ENCODE measurements at regions not wholly inside any gene's neighbourhood (a gene's known extent, or its start where the extent isn't known, plus 50 kb on each side); places are given as distances from the start of the nearest gene placed in this dataset.

DNA sequence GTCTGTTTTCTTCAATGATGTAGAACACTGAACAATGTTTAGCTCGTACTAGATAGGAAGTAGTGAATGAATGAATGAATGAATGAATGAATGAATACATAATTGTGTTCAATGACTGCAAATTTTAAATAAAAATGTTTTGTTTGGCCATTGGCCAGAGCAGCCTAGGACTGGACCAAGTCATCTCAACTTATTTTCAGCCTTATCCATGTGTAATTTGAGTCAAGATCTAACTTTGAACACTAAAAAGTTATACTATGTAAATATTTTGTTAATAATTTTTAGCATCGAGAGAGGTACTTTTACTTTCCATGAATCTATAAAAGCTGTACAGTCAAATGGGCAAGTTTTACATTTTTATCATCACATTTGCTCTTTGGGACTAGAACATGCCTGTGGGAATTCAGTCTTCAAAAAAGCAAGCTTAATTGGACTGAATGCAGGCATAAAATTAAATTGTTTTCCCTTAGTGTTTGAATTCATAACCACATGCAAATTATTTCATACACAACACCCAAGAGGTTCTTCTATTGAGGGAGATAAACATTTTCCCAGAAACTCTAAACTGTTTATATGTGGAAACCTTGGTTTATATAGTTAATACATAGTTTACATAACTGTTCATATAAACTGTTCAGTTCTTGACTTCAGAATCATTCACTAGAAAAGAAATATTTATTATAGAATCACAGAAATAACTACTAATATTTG lies 222.1 kb upstream of the ANO3 start:
- H3K27me3 Mint-ChIP-seq, result no peaks in the 10 kb centered on the region
- H3K36me3 Mint-ChIP-seq (ENCODE audit: low read depth), result no peaks in the 10 kb centered on the region
- intact Hi-C loops (cut with micrococcal nuclease), result loop anchor here (5.0 kb wide), 1 partner anchor 52 kb away; no protein-coding TSS in a partner anchor
- H3K27ac Mint-ChIP-seq, result no peak overlapping the region
- H3K9me3 Mint-ChIP-seq, result peaks cover 9% of the 10 kb centered on the region
- no peak overlapping the region for H3K4me3 Mint-ChIP-seq
- no peaks in the 10 kb centered on the region for H3K4me1 Mint-ChIP-seq (ENCODE audit: low read depth)

DNA sequence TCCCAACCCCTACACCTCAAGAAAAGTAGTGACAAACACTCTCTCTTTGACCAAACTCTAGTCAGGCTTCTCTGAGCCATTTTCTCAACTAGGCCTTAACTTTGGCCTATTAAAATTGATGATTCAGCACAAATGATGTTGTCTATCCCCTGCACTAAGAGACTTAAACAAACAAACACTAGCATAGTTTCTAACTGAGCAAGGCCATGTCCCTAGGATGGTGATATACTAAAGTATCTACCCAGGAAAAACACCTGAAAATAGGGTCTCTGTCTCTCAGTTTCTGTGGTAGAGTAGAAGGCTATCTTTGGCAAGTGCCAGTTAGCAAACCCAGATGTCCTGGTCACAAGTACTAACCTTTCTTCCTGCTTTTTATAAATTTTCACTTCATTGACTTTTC lies 219.7 kb upstream of the ANO3 start:
- no peaks in the 10 kb centered on the region for H3K36me3 Mint-ChIP-seq (ENCODE audit: low read depth)
- H3K27ac Mint-ChIP-seq, result no peak overlapping the region
- H3K27me3 Mint-ChIP-seq, result no peaks in the 10 kb centered on the region
- intact Hi-C loops (cut with micrococcal nuclease), result loop anchor here (5.0 kb wide), 1 partner anchor 50 kb away; no protein-coding TSS in a partner anchor
- H3K9me3 Mint-ChIP-seq, result peaks cover 17% of the 10 kb centered on the region
- no peaks in the 10 kb centered on the region for H3K4me1 Mint-ChIP-seq (ENCODE audit: low read depth)
- H3K4me3 Mint-ChIP-seq, result no peak overlapping the region

DNA sequence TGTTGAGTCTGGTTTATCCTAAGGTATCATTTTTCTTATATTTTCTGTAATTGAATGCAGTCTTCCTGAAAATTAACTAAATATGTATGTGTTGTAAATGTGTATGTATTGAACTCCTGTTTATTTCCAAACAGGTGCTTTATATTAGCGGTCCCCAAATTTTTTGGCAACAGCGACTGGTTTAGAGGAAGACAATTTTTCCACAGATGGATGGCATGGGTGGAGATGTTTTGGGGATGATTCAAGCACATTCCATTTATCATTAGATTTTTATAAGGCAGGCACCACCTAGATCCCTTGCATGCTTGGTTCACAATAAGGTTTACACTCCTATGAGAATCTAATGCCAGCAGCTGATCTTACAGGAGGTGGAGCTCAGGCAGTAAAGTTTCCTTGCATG lies 210.5 kb upstream of the ANO3 start:
- Mint-ChIP-seq H3K4me1 (ENCODE audit: low read depth) (no peaks in the 10 kb centered on the region), H3K36me3 (ENCODE audit: low read depth) (no peaks in the 10 kb centered on the region), H3K27me3 (no peaks in the 10 kb centered on the region), H3K27ac (no peak overlapping the region), H3K9me3 (peaks cover 2% of the 10 kb centered on the region), H3K4me3 (no peak overlapping the region)
- intact Hi-C loops (cut with micrococcal nuclease), result no loop called here

DNA sequence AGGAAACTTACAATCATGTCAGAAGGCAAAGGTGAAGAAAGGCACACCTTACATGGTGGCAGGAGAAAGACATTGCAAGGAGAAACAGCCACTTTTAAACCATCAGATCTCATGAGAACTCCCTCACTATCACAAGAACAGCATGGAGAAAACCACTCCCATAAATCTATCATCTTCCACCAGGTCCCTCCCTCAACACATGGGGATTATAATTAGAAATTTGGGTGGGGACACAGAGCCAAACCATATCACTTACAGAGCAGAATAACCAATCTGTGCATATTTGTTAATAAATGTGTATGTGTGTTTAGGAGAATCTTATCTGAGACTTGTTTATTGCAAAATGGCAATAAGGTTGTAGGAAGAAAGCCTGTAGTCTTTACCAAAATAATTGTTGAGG lies 205.2 kb upstream of the ANO3 start:
- Mint-ChIP-seq H3K4me1 (ENCODE audit: low read depth) (no peaks in the 10 kb centered on the region), H3K4me3 (no peak overlapping the region), H3K27ac (no peak overlapping the region), H3K27me3 (no peaks in the 10 kb centered on the region), H3K36me3 (ENCODE audit: low read depth) (no peaks in the 10 kb centered on the region), H3K9me3 (no peaks in the 10 kb centered on the region)
- intact Hi-C loops (cut with micrococcal nuclease), result no loop called here

DNA sequence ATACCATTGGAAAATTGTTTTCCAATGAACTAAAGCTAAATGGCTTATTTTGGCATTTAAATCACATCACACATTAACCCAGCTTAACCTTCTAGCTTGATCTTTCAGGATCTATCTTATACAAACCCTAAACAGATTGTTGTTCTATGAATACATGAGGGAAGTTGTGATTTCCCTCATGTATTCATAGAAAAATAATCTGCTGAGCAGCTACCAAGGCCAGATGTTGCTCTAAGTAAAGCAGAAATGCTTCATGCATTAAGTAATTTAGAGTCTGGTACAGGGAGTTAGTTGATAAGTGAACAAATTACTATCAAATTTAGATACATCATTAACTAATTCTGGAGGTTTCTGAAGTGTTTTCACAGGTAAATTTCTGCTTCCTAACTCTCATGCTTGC lies 204.6 kb upstream of the ANO3 start:
- Mint-ChIP-seq H3K36me3 (ENCODE audit: low read depth) (no peaks in the 10 kb centered on the region), H3K4me3 (no peak overlapping the region), H3K9me3 (no peaks in the 10 kb centered on the region), H3K27ac (no peak overlapping the region), H3K4me1 (ENCODE audit: low read depth) (no peaks in the 10 kb centered on the region), H3K27me3 (no peaks in the 10 kb centered on the region)
- intact Hi-C loops (cut with micrococcal nuclease), result no loop called here

DNA sequence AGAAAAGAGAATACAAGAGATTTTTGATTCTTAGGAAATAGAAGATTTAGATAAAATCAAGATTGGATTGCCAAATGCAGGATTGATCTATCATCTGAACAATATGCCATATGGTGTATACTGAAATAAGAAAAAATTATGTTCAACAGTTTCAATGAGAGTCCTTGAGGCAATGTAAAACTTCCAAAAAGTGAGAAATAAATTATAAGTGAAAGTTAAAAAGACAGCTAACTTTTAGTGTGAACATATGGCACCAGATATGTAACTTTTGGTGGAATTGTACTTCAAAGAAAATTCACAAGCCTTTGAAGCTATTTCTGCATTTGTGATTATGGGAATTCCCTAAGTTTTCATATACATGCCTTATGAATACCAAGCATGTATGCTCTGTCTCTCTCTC lies 200.5 kb upstream of the ANO3 start:
- H3K9me3 Mint-ChIP-seq, result no peaks in the 10 kb centered on the region
- H3K4me1 Mint-ChIP-seq (ENCODE audit: low read depth), result no peaks in the 10 kb centered on the region
- no peaks in the 10 kb centered on the region for H3K36me3 Mint-ChIP-seq (ENCODE audit: low read depth)
- H3K4me3 Mint-ChIP-seq, result no peak overlapping the region
- no peaks in the 10 kb centered on the region for H3K27me3 Mint-ChIP-seq
- intact Hi-C loops (cut with micrococcal nuclease), result loop anchor here (10.0 kb wide), 1 partner anchor 57 kb away; no protein-coding TSS in a partner anchor
- no peak overlapping the region for H3K27ac Mint-ChIP-seq

DNA sequence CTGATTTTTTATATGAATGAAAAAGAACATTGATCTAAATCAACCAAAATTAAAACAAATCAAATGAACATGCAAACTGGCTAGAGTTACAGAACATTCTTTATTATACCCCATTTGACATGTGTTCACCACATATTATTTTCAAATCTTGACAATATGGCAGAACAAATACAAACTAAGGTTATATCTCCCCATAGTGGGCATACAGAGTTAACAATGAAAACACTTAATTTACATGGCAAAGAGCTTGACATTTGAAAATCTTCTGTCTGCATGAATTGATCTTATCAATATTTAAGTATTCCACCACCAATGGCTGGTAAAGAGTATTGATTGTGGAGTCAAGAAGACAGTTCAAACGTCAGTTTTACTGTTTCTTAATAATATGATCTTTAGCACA lies 197.9 kb upstream of the ANO3 start:
- intact Hi-C loops (cut with micrococcal nuclease), result loop anchor here (10.0 kb wide), 1 partner anchor 59 kb away; no protein-coding TSS in a partner anchor
- no peaks in the 10 kb centered on the region for H3K9me3 Mint-ChIP-seq

DNA sequence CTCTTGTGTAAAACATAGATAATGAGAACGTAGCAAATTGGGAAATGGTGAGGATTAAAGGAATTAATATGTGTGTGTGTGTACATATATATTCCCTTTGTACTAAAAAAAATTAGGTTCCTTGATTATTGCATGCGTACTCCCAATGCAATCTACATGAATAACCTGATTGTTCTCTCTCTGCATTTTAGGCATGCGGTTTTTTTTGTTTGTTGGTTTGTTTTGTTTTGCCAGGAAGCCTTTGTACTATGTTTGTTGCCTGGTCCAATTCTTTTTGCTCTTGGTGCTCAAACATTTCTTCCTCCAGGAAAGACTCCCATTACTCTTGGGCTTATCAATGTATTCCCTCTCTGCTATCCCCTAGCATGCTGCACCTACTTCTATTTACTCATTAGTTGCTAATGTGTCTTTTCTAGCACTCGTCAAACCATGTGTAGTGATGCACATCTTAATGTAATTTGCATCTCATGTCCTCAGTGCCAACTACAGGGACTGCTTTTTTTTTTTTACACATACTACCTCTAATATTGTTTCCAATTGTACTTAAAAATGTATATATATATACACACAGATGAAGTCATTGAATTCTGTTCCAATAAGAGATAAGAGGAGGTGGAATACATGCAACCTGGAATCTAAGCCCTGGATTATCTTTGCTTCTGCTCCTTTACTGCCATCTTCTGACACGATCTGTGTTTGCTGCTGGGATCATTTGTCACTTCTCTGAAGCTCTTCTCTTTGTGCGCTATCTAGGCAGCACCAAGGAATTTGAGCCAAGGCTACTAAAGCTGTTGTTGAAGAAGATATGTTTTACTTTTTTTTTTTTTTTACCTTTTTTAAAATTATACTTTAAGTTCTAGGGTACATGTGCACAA lies 197.2 kb upstream of the ANO3 start:
- intact Hi-C loops (cut with micrococcal nuclease), result loop anchor here (10.0 kb wide), 1 partner anchor 60 kb away; no protein-coding TSS in a partner anchor

More for the DNA sequence above, 197.9 kb upstream of the ANO3 start:
- Mint-ChIP-seq H3K27me3 (no peaks in the 10 kb centered on the region), H3K4me3 (no peak overlapping the region), H3K36me3 (ENCODE audit: low read depth) (no peaks in the 10 kb centered on the region), H3K27ac (no peak overlapping the region), H3K4me1 (ENCODE audit: low read depth) (no peaks in the 10 kb centered on the region)

DNA sequence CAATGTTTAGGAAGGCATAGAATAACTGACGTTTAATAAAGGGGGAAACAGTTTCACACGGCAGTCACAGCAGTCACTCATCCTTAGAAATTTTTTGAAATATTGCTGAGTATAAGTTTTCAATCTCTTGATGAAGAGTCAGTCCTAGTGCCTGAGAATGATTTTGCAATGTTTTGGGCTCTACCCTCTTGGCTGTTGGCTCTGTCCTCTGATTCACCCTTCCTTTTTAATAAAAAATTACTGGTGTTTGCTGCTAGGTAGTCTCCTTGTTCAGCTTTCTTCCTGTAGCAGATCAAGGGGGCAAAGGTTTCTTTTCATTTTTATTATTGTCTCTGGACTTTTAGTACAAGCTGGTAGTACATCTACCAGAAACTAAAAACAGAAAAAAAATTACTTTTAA lies 194.3 kb upstream of the ANO3 start:
- intact Hi-C loops (cut with micrococcal nuclease), result loop anchor here (10.0 kb wide), 1 partner anchor 63 kb away; no protein-coding TSS in a partner anchor
- no peaks in the 10 kb centered on the region for H3K9me3 Mint-ChIP-seq
- H3K27ac Mint-ChIP-seq, result no peak overlapping the region
- no peak overlapping the region for H3K4me3 Mint-ChIP-seq
- no peaks in the 10 kb centered on the region for H3K4me1 Mint-ChIP-seq (ENCODE audit: low read depth)
- H3K27me3 Mint-ChIP-seq, result no peaks in the 10 kb centered on the region
- H3K36me3 Mint-ChIP-seq (ENCODE audit: low read depth), result no peaks in the 10 kb centered on the region

More for the DNA sequence above, 197.2 kb upstream of the ANO3 start:
- no peaks in the 10 kb centered on the region for H3K27me3 Mint-ChIP-seq
- no peaks in the 10 kb centered on the region for H3K4me1 Mint-ChIP-seq (ENCODE audit: low read depth)
- H3K27ac Mint-ChIP-seq, result no peak overlapping the region
- H3K36me3 Mint-ChIP-seq (ENCODE audit: low read depth), result no peaks in the 10 kb centered on the region
- H3K9me3 Mint-ChIP-seq, result no peaks in the 10 kb centered on the region
- H3K4me3 Mint-ChIP-seq, result no peak overlapping the region

DNA sequence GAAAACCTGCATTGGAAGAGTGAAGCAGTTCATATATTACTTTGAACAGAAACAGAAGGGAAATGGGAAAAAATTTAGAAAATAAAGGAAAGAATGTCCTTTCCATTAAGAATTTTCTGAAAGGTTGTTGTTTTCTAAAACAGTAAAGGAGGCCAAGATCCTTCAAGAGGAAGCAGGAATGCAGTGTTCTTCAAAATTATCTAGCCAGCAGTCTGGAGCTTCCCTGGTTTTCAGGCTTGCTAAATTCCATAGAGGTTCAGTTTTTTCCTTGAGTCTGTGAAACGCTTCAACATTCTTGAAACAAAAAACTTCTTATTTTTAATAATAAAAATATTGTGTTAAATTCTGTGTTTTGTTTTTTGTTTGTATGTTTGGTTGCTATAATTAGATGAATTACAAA lies 189.0 kb upstream of the ANO3 start:
- H3K4me1 Mint-ChIP-seq (ENCODE audit: low read depth), result no peaks in the 10 kb centered on the region
- intact Hi-C loops (cut with micrococcal nuclease), result no loop called here
- no peaks in the 10 kb centered on the region for H3K9me3 Mint-ChIP-seq
- H3K27ac Mint-ChIP-seq, result no peak overlapping the region
- no peaks in the 10 kb centered on the region for H3K36me3 Mint-ChIP-seq (ENCODE audit: low read depth)
- H3K4me3 Mint-ChIP-seq, result no peak overlapping the region
- no peaks in the 10 kb centered on the region for H3K27me3 Mint-ChIP-seq

DNA sequence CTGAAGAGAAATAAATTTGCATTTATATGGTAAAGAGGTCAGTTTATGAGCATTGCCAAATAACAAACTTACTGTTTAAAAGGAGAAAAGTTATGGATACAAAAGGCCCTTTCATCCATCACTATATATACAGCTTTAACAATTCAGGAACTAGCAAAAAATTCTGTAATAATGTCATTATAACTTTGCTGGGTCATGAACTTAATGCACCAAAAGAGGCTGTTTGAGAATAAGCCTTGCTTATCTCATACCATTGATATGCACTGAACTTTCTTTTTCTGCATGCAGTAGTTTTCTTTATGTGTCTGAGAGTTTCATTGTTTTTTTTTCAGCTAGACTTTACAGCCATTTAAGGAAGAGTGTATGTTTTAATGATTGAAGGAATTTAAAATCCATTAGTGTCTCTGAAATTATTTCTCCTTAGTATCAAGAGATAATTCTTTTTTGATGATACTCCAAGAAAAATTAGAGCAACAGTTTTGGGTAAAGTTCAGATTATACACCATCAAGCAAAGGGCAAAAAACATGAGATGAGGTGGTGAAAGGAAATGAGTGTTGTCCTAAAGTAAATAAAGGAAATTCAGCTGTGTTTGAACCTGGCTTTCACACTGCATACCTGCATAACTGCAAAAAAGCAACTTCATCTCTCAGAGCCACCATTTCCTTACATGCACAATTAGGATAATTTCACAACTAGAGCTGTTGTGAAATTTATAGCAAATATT lies 188.2 kb upstream of the ANO3 start:
- intact Hi-C loops (cut with micrococcal nuclease), result no loop called here
- no peaks in the 10 kb centered on the region for H3K4me1 Mint-ChIP-seq (ENCODE audit: low read depth)
- no peak overlapping the region for H3K4me3 Mint-ChIP-seq
- no peaks in the 10 kb centered on the region for H3K27me3 Mint-ChIP-seq
- no peak overlapping the region for H3K27ac Mint-ChIP-seq
- H3K36me3 Mint-ChIP-seq (ENCODE audit: low read depth), result no peaks in the 10 kb centered on the region
- no peaks in the 10 kb centered on the region for H3K9me3 Mint-ChIP-seq

DNA sequence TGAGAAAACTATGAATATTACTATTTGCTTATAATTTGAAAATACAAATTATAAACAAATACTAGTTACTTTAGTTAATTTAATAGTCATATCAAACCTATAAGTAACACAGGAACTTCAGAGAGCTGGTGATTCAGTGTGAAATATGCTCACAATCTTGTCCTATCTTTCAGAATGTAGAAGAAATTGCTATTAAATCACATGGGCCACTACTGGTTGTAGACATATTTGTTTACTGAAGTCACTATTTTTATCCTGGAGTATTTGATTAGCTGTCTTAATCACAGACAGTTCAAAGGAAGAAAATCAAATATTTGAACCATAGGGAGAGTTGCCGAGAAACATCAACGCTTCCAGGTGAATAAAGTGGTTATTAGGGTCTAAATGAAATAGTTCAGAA lies 187.6 kb upstream of the ANO3 start:
- intact Hi-C loops (cut with micrococcal nuclease), result no loop called here
- no peaks in the 10 kb centered on the region for H3K4me1 Mint-ChIP-seq (ENCODE audit: low read depth)
- no peak overlapping the region for H3K27ac Mint-ChIP-seq
- no peaks in the 10 kb centered on the region for H3K36me3 Mint-ChIP-seq (ENCODE audit: low read depth)
- no peaks in the 10 kb centered on the region for H3K9me3 Mint-ChIP-seq
- H3K27me3 Mint-ChIP-seq, result no peaks in the 10 kb centered on the region
- no peak overlapping the region for H3K4me3 Mint-ChIP-seq

DNA sequence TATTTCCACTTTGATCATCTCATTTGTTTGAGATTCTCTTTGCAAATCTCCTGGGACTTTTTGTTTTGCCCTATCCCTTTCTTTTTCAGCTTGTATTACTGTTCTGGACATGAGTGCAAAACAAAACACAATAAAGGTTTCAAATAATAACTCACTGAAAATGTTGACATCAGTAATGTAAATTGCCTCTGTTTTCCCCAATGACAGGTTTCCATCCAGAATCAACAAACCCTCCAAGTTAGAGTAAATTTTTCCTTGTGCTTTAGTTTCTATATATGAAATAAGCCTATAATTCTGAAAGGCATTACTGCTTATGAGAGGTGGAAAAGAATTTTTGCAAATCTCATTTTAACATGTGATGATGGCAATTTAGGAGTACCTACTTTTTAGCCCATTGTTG lies 187.0 kb upstream of the ANO3 start:
- H3K4me1 Mint-ChIP-seq (ENCODE audit: low read depth), result no peaks in the 10 kb centered on the region
- H3K9me3 Mint-ChIP-seq, result no peaks in the 10 kb centered on the region
- no peak overlapping the region for H3K27ac Mint-ChIP-seq
- H3K4me3 Mint-ChIP-seq, result no peak overlapping the region
- H3K36me3 Mint-ChIP-seq (ENCODE audit: low read depth), result no peaks in the 10 kb centered on the region
- intact Hi-C loops (cut with micrococcal nuclease), result no loop called here
- H3K27me3 Mint-ChIP-seq, result no peaks in the 10 kb centered on the region

DNA sequence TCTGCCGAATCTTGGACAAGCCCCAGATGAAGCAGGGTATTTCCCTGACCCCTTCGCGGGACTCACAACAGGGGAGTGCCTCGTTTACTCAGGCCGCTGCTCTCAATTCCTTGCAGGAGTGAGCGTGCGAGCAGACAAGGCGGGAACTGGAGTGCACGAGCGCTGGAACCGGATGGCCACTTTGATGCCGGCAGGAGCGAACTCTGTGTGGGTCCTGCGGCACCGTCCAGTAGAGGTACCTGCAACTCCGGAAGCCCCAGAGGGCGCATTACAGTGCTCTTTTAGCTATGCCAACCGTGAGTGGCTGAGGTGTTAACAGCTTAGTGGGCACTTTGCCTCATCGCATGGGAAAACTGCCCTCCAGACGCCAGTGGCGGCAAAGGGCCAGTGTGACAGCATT lies 182.3 kb upstream of the ANO3 start:
- H3K9me3 Mint-ChIP-seq, result no peaks in the 10 kb centered on the region
- H3K4me3 Mint-ChIP-seq, result no peak overlapping the region
- no peaks in the 10 kb centered on the region for H3K27me3 Mint-ChIP-seq
- H3K4me1 Mint-ChIP-seq (ENCODE audit: low read depth), result no peaks in the 10 kb centered on the region
- intact Hi-C loops (cut with micrococcal nuclease), result no loop called here
- no peak overlapping the region for H3K27ac Mint-ChIP-seq
- H3K36me3 Mint-ChIP-seq (ENCODE audit: low read depth), result no peaks in the 10 kb centered on the region
